H1 (cell line): ENCODE measurements at regions not wholly inside any gene's neighbourhood (a gene's known extent, or its start where the extent isn't known, plus 50 kb on each side); places are given as distances from the start of the nearest gene placed in this dataset.

Experiments used
- CTCF ChIA-PET: fragments of 300-600 bp; sonication (Branson Sonifier 250); formaldehyde crosslinking; loops from one replicate; lab custom pipeline; 2021; ENCODE audit not compliant: partially characterized antibody; lab: Charles Lee
- POLR2A ChIA-PET: fragments of 300-600 bp; sonication (Branson Sonifier 250); formaldehyde crosslinking; loops from one replicate; lab custom pipeline; 2021; ENCODE audit warnings: inconsistent platforms; ENCODE audit not compliant: partially characterized antibody; lab: Charles Lee
- DNase-seq, 2 experiments: peaks; one replicate each; pipeline versions ENCODE4 v3.0.0 to v3.0.0-alpha.2; 2010 to 2022; ENCODE audit warnings: low spot score in 2 of 2, low read depth in 1 of 2, mixed read lengths in 1 of 2
- FAIRE-seq: peaks from 2 replicates; lab custom pipeline; 2011; peaks lifted over from hg19 to GRCh38; lab: Jason Lieb, UNC
- H2AFZ ChIP-seq: 2 replicates; pipeline ENCODE4 v1.8.1; 2012; ENCODE audit warnings: low read length, inconsistent platforms
- H2AK5ac ChIP-seq: 2 replicates; pipeline ENCODE4 v1.6.1; 2013; ENCODE audit warnings: low read depth, low read length
- H2BK120ac ChIP-seq: replicated peaks from 2 replicates; pipeline ENCODE3; 2013; ENCODE audit warnings: low read depth, low read length, inconsistent platforms
- H2BK12ac ChIP-seq: 2 replicates; pipeline ENCODE4 v1.6.1; 2013; ENCODE audit warnings: low read depth, low read length
- H2BK15ac ChIP-seq: 2 replicates; pipeline ENCODE4 v1.6.1; 2013; ENCODE audit warnings: low read length
- H2BK20ac ChIP-seq: 2 replicates; pipeline ENCODE4 v1.6.1; 2013; ENCODE audit warnings: low read length
- H2BK5ac ChIP-seq: 2 replicates; pipeline ENCODE4 v1.6.1; 2013; ENCODE audit warnings: low read depth, low read length
- H3K14ac ChIP-seq: 2 replicates; pipeline ENCODE4 v1.6.1; 2013; ENCODE audit warnings: inconsistent platforms; ENCODE audit not compliant: insufficient read length
- H3K18ac ChIP-seq: 2 replicates; pipeline ENCODE4 v1.6.1; 2013; ENCODE audit warnings: low read length; ENCODE audit errors: extremely low read depth
- H3K23ac ChIP-seq: 2 replicates; pipeline ENCODE4 v1.6.1; 2013; ENCODE audit warnings: inconsistent platforms; ENCODE audit not compliant: insufficient read length
- H3K23me2 ChIP-seq: 2 replicates; pipeline ENCODE4 v1.6.1; 2013; ENCODE audit warnings: low read depth, low read length
- H3K27ac ChIP-seq: 2 replicates; pipeline ENCODE4 v1.6.1; 2011; ENCODE audit warnings: low read depth, low read length, inconsistent platforms
- H3K27me3 ChIP-seq, 4 experiments: replicated peaks in 1 of 4; 1 replicate in 1 of 4; 2 replicates in 3 of 4; pipeline versions ENCODE4 v1.6.1 to v1.8.1; 2011 to 2013; ENCODE audit warnings: low read length in 3 of 4, mild to moderate bottlenecking in 3 of 4, inconsistent platforms in 2 of 4, mixed read lengths in 2 of 4, moderate library complexity in 1 of 4; ENCODE audit not compliant: control insufficient read depth in 3 of 4, insufficient read depth in 3 of 4; ENCODE audit errors: extremely low read depth in 1 of 4
- H3K36me3 ChIP-seq, 4 experiments: 2 replicates each; pipeline versions ENCODE4 v1.6.1 to v1.8.1; 2011 to 2013; ENCODE audit warnings: mild to moderate bottlenecking in 4 of 4, low read length in 3 of 4, moderate library complexity in 2 of 4, control low read depth in 1 of 4, inconsistent platforms in 1 of 4; ENCODE audit not compliant: insufficient read depth in 4 of 4, control insufficient read depth in 2 of 4
- H3K4ac ChIP-seq: replicated peaks from 2 replicates; pipeline ENCODE3; 2013; ENCODE audit warnings: low read length, low read depth, mixed read lengths, inconsistent platforms; ENCODE audit not compliant: insufficient read length
- H3K4me1 ChIP-seq, 4 experiments: replicated peaks in 1 of 4; 1 replicate in 1 of 4; 2 replicates in 3 of 4; pipeline versions ENCODE4 v1.6.1 to v1.8.1; 2011 to 2013; ENCODE audit warnings: low read length in 3 of 4, inconsistent platforms in 2 of 4, mixed read lengths in 1 of 4; ENCODE audit not compliant: insufficient read depth in 4 of 4, control insufficient read depth in 3 of 4
- H3K4me2 ChIP-seq, 2 experiments: 2 replicates each; pipeline versions ENCODE4 v1.6.1 to v1.8.1; 2011 to 2013; ENCODE audit warnings: low read depth in 2 of 2, low read length in 2 of 2, control low read depth in 1 of 2, inconsistent platforms in 1 of 2, mild to moderate bottlenecking in 1 of 2; ENCODE audit not compliant: insufficient read depth in 1 of 2
- H3K4me3 ChIP-seq, 4 experiments: fragments of 200-600, 300-600 bp in 1 of 4; sonication (generic), shearing (Covaris generic), sonication (Bioruptor Twin) in 1 of 4; 2 replicates each; pipeline versions ENCODE4 v1.5.1 to v1.8.1; 2011 to 2016; ENCODE audit warnings: low read length in 4 of 4, low read depth in 3 of 4, control low read depth in 2 of 4, inconsistent platforms in 2 of 4, mild to moderate bottlenecking in 2 of 4, mixed read lengths in 1 of 4, moderate library complexity in 1 of 4; ENCODE audit not compliant: insufficient read depth in 2 of 4; ENCODE audit errors: extremely low read depth in 1 of 4
- H3K56ac ChIP-seq: replicated peaks from 2 replicates; pipeline ENCODE3; 2013; ENCODE audit warnings: low read depth, mild to moderate bottlenecking, mixed read lengths, low read length, inconsistent platforms; ENCODE audit not compliant: insufficient read length
- H3K79me1 ChIP-seq: 2 replicates; pipeline ENCODE4 v1.6.1; 2013; ENCODE audit warnings: low read depth, low read length, control low read depth
- H3K79me2 ChIP-seq, 2 experiments: 2 replicates each; pipeline versions ENCODE4 v1.6.1 to v1.8.1; 2012 to 2013; ENCODE audit warnings: low read length in 2 of 2, mild to moderate bottlenecking in 2 of 2, inconsistent platforms in 1 of 2; ENCODE audit not compliant: insufficient read depth in 2 of 2, control insufficient read depth in 1 of 2
- H3K9ac ChIP-seq, 4 experiments: replicated peaks in 1 of 4; 1 replicate in 1 of 4; 2 replicates in 3 of 4; pipeline versions ENCODE4 v1.6.1 to v1.8.1; 2011 to 2013; ENCODE audit warnings: low read depth in 3 of 4, low read length in 3 of 4, control low read depth in 2 of 4, mild to moderate bottlenecking in 2 of 4, moderate library complexity in 2 of 4, inconsistent platforms in 1 of 4; ENCODE audit errors: extremely low read depth in 1 of 4
- H3K9me3 ChIP-seq, 2 experiments: 2 replicates each; pipeline versions ENCODE4 v1.6.1 to v1.8.1; 2012 to 2013; ENCODE audit warnings: mild to moderate bottlenecking in 2 of 2, moderate library complexity in 2 of 2, control low read depth in 1 of 2, inconsistent platforms in 1 of 2, low read depth in 1 of 2, low read length in 1 of 2, mixed read lengths in 1 of 2; ENCODE audit not compliant: insufficient read depth in 2 of 2
- H4K20me1 ChIP-seq, 2 experiments: replicated peaks in 1 of 2; 2 replicates each; pipeline versions ENCODE3 to v1.8.1; 2011 to 2013; ENCODE audit warnings: inconsistent platforms in 2 of 2, low read length in 2 of 2, mild to moderate bottlenecking in 1 of 2; ENCODE audit not compliant: insufficient read depth in 2 of 2, control insufficient read depth in 1 of 2
- H4K5ac ChIP-seq: 2 replicates; pipeline ENCODE4 v1.6.1; 2013; ENCODE audit warnings: low read length, low read depth, mixed read lengths, inconsistent platforms; ENCODE audit not compliant: insufficient read length
- H4K8ac ChIP-seq: 2 replicates; pipeline ENCODE4 v1.8.0; 2013; ENCODE audit warnings: mild to moderate bottlenecking, moderate library complexity, low read length, inconsistent platforms; ENCODE audit not compliant: insufficient read depth; ENCODE audit errors: extremely low read depth
- H4K91ac ChIP-seq: replicated peaks from 2 replicates; pipeline ENCODE3; 2013; ENCODE audit warnings: low read length, mixed read lengths, inconsistent platforms; ENCODE audit not compliant: insufficient read length
- CREB1 ChIP-seq: IDR thresholded peaks from 2 replicates; pipeline ENCODE4 v1.6.1; 2012; ENCODE audit warnings: inconsistent platforms
- GABPA ChIP-seq: IDR thresholded peaks from 2 replicates; pipeline ENCODE4 v1.6.1; 2011; ENCODE audit warnings: mild to moderate bottlenecking, low read length, moderate library complexity, borderline replicate concordance; ENCODE audit not compliant: insufficient read depth
- KDM5A ChIP-seq: fragments of 200-600 bp; IDR thresholded peaks from 2 replicates; pipeline ENCODE4 v1.7.1; 2012; ENCODE audit warnings: mild to moderate bottlenecking, low read length, inconsistent platforms, mixed read lengths
- MAFK ChIP-seq: IDR thresholded peaks from 2 replicates; pipeline ENCODE4 v1.6.1; 2012; ENCODE audit warnings: low read depth, mild to moderate bottlenecking, improper control_type of control experiment, low read length
- RAD21 ChIP-seq, 2 experiments: IDR thresholded peaks in 1 of 2; conservative IDR thresholded peaks in 1 of 2; 2 replicates each; pipeline ENCODE4 v1.6.1; 2011; ENCODE audit warnings: low read depth in 2 of 2, low read length in 2 of 2, improper control_type of control experiment in 1 of 2, inconsistent platforms in 1 of 2, mild to moderate bottlenecking in 1 of 2, moderate library complexity in 1 of 2
- TBP ChIP-seq: IDR thresholded peaks from 2 replicates; pipeline ENCODE4 v1.6.1; 2011; ENCODE audit warnings: low read depth, low read length, improper control_type of control experiment
- WGBS, 2 experiments: shearing (Covaris generic) in 1 of 2; methylation state at CpG; one replicate each; pipeline versions ENCODE4 v1.1.6 to v1.1.7; 2013 to 2015; ENCODE audit warnings: low lambda C conversion rate in 2 of 2, mixed read lengths in 2 of 2, inconsistent platforms in 1 of 2, low coverage in 1 of 2, missing lambda C conversion rate in 1 of 2; ENCODE audit not compliant: insufficient replicate concordance in 2 of 2, insufficient coverage in 1 of 2, insufficient read length in 1 of 2; ENCODE audit errors: extremely low coverage in 1 of 2, missing lambda C conversion rate in 1 of 2; 5-methylcytosine and 5-hydroxymethylcytosine counted together
- TF ChIP-seq, protein P1 (sequence below): IDR thresholded peaks from 2 replicates; pipeline ENCODE4 v1.6.1; 2011; ENCODE audit warnings: low read length, improper control_type of control experiment

DNA sequence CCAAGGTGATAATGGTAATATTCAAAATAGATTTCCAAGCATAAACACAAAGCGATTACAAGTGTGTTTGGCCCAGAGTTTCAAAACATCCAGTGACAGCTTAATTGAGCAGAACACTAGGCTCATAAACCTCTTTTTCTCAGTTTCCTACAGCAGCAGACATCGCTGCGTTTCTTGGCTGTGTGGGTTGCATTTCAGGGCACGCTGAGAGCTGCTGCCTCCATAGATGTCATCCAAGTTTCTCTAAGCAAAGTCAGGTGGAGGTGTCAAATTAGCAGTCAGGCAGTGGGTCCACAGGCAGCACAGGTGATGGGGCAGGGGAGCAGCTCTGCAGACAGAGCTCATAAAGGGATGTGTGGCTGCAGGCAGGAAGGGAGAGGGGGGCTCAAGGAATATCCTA, 50.5 kb upstream of the COL13A1 start:
- Histone ChIP-seq H2BK120ac (no peak overlapping the region), H3K23ac (no peak overlapping the region), H3K4me3 (no peak overlapping the region), H3K4me2 (no peak overlapping the region), H4K5ac (no peak overlapping the region), H2BK12ac (no peak overlapping the region), H3K14ac (no peak overlapping the region), H3K36me3 (no peaks in the 10 kb centered on the region), H3K9ac (no peak overlapping the region), H3K56ac (no peak overlapping the region), H3K4ac (no peak overlapping the region), H2BK15ac (no peak overlapping the region), H4K91ac (no peak overlapping the region), H4K8ac (no peak overlapping the region), H2AFZ (no peak overlapping the region), H3K79me2 (no peaks in the 10 kb centered on the region), H2AK5ac (no peak overlapping the region), H4K20me1 (no peaks in the 10 kb centered on the region), H3K4me1 (peaks cover 0 to 4% (median under 1%) of the 10 kb centered on the region in 4 experiments; a peak in 2 of 7 replicates), H3K18ac (no peak overlapping the region), H2BK20ac (no peak overlapping the region), H3K27me3 (peaks cover 0 to 7% (median 2%) of the 10 kb centered on the region in 4 experiments; a peak in 3 of 7 replicates), H3K23me2 (no peaks in the 10 kb centered on the region), H3K27ac (no peak overlapping the region), H3K79me1 (no peaks in the 10 kb centered on the region), H2BK5ac (no peak overlapping the region), H3K9me3 (no peaks in the 10 kb centered on the region)
- CTCF ChIA-PET = interaction anchor here (0.8 to 2.7 kb wide), 11 partner anchors 8 to 236 kb away, joined by 3 to 12 read pairs (median 3); no protein-coding TSS in a partner anchor
- WGBS, 2 experiments = 79% methylated on average over 4 of the region's 4 CpGs; no CpG with 5 or more reads in 1 of the 2 experiments
- no peak for FAIRE-seq
- POLR2A ChIA-PET = interaction anchor here (1.1 kb wide), 1 partner anchor 11 kb away, joined by 3 read pairs; no protein-coding TSS in a partner anchor
- DNase-seq = no peak
- TF ChIP-seq, protein P1, sequence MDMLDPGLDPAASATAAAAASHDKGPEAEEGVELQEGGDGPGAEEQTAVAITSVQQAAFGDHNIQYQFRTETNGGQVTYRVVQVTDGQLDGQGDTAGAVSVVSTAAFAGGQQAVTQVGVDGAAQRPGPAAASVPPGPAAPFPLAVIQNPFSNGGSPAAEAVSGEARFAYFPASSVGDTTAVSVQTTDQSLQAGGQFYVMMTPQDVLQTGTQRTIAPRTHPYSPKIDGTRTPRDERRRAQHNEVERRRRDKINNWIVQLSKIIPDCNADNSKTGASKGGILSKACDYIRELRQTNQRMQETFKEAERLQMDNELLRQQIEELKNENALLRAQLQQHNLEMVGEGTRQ = no peak
- TF ChIP-seq RAD21 (IDR thresholded peaks at IDR 0.05 in 1 of 2, conservative IDR thresholded peaks at IDR 0.05 in 1 of 2; ENCODE audit: low read depth in 2 of 2, low read length in 2 of 2) (no peak), TBP (no peak), KDM5A (no peak), CREB1 (no peak), MAFK (no peak), GABPA (no peak)
